ENCODE measurements at regions not wholly inside any gene's neighbourhood (a gene's known extent, or its start where the extent isn't known, plus 50 kb on each side); places are given as distances from the start of the nearest gene placed in this dataset.

GRCh38 chr4:89528526-89529133, 221.0 kb upstream of the GPRIN3 start:
- no peak for TF ChIP-seq CTCF (IDR thresholded peaks at IDR 0.05; ENCODE audit: extremely low read depth, insufficient read depth, missing control alignments)
- no peak for DNase-seq (ENCODE audit: low spot score)
- in situ Hi-C loops (cut with MboI; ENCODE audit: low pct_unique_long_range_greater_than_20kb, low sequenced_read_pairs, unreplicated experiment), result no loop called here

GRCh38 chr4:89521826-89522225, 214.2 kb upstream of the GPRIN3 start:
- DNase-seq (ENCODE audit: low spot score), result no peak
- in situ Hi-C loops (cut with MboI; ENCODE audit: low pct_unique_long_range_greater_than_20kb, low sequenced_read_pairs, unreplicated experiment), result no loop called here
- no peak for TF ChIP-seq CTCF (IDR thresholded peaks at IDR 0.05; ENCODE audit: extremely low read depth, insufficient read depth, missing control alignments)

GRCh38 chr4:89519771-89520320, 212.2 kb upstream of the GPRIN3 start:
- no peak for DNase-seq (ENCODE audit: low spot score)
- TF ChIP-seq CTCF (IDR thresholded peaks at IDR 0.05; ENCODE audit: extremely low read depth, insufficient read depth, missing control alignments), result no peak
- in situ Hi-C loops (cut with MboI; ENCODE audit: low pct_unique_long_range_greater_than_20kb, low sequenced_read_pairs, unreplicated experiment), result no loop called here

GRCh38 chr4:89518259-89518658, 210.7 kb upstream of the GPRIN3 start:
- no peak for DNase-seq (ENCODE audit: low spot score)
- TF ChIP-seq CTCF (IDR thresholded peaks at IDR 0.05; ENCODE audit: extremely low read depth, insufficient read depth, missing control alignments), result no peak
- in situ Hi-C loops (cut with MboI; ENCODE audit: low pct_unique_long_range_greater_than_20kb, low sequenced_read_pairs, unreplicated experiment), result no loop called here

GRCh38 chr4:89514811-89515210, 207.2 kb upstream of the GPRIN3 start:
- TF ChIP-seq CTCF (IDR thresholded peaks at IDR 0.05; ENCODE audit: extremely low read depth, insufficient read depth, missing control alignments), result no peak
- DNase-seq (ENCODE audit: low spot score), result no peak
- in situ Hi-C loops (cut with MboI; ENCODE audit: low pct_unique_long_range_greater_than_20kb, low sequenced_read_pairs, unreplicated experiment), result no loop called here

- in situ Hi-C loops (cut with MboI; ENCODE audit: low pct_unique_long_range_greater_than_20kb, low sequenced_read_pairs, unreplicated experiment), result no loop called here
- no peak for TF ChIP-seq CTCF (IDR thresholded peaks at IDR 0.05; ENCODE audit: extremely low read depth, insufficient read depth, missing control alignments)
- DNase-seq (ENCODE audit: low spot score), result no peak
Measured at GRCh38 chr4:89511776-89512175, 204.2 kb upstream of the GPRIN3 start.

Data from GM13977 (cell line).